PC-3 (cell line): ENCODE measurements at regions not wholly inside any gene's neighbourhood (a gene's known extent, or its start where the extent isn't known, plus 50 kb on each side); places are given as distances from the start of the nearest gene placed in this dataset.

Experiments
- ATAC-seq: fragments of 200-7000 bp; cut with Tn5 transposase; 2 replicates; pipeline ENCODE4 v1.9.1; 2020; ENCODE audit warnings: mild to moderate bottlenecking, moderate library complexity
- BruUV-seq: library from RNA; stranded (reverse); fragments of 400-500 nt; replicated peaks from 2 replicates; lab custom pipeline; 2021; lab: Mats Ljungman, UMichigan
- CTCF ChIA-PET: fragments of 300-600 bp; sonication (Branson Sonifier 250); formaldehyde crosslinking; loops from one replicate; lab custom pipeline; 2022; ENCODE audit warnings: antibody characterized with exemption; lab: Charles Lee
- POLR2A ChIA-PET: fragments of 300-600 bp; sonication (Branson Sonifier 250); formaldehyde crosslinking; loops from one replicate; lab custom pipeline; 2022; ENCODE audit warnings: antibody characterized with exemption; ENCODE audit not compliant: unreplicated experiment; lab: Charles Lee
- DNase-seq: peaks from one replicate; pipeline ENCODE4 v3.0.0-alpha.2; 2015
- H2AFZ ChIP-seq: fragments of 300-600 bp; sonication (generic); 2 replicates; pipeline ENCODE4 v1.6.0; 2016; ENCODE audit warnings: antibody characterized with exemption, low read length
- H3F3A ChIP-seq: fragments of 300-600 bp; sonication (generic); one replicate; pipeline ENCODE4 v1.6.0; 2017; ENCODE audit warnings: antibody characterized with exemption, low read length, control low read depth, mild to moderate bottlenecking; ENCODE audit not compliant: unreplicated experiment
- H3K27ac ChIP-seq: fragments of 300-600 bp; sonication (generic); 2 replicates; pipeline ENCODE4 v1.5.1; 2016; ENCODE audit warnings: mild to moderate bottlenecking, low read length
- H3K27me3 ChIP-seq: fragments of 300-600 bp; sonication (generic); 2 replicates; pipeline ENCODE4 v1.6.1; 2016; ENCODE audit warnings: low read length, mixed read lengths
- H3K36me3 ChIP-seq: fragments of 300-600 bp; sonication (generic); 2 replicates; pipeline ENCODE4 v1.6.1; 2016; ENCODE audit warnings: low read depth, mixed run types, low read length, mixed read lengths
- H3K4me1 ChIP-seq: fragments of 300-600 bp; sonication (generic); 2 replicates; pipeline ENCODE4 v1.5.1; 2016; ENCODE audit warnings: low read length; ENCODE audit not compliant: insufficient read depth
- H3K4me2 ChIP-seq: fragments of 300-600 bp; sonication (generic); 2 replicates; pipeline ENCODE4 v1.6.0; 2016; ENCODE audit warnings: low read length
- H3K4me3 ChIP-seq: fragments of 300-600 bp; sonication (generic); 2 replicates; pipeline ENCODE4 v1.5.1; 2016; ENCODE audit warnings: mild to moderate bottlenecking, low read length, mixed read lengths
- H3K79me2 ChIP-seq: fragments of 300-600 bp; sonication (generic); 2 replicates; pipeline ENCODE4 v1.6.1; 2017; ENCODE audit warnings: low read length, mixed read lengths
- H3K9ac ChIP-seq: fragments of 300-600 bp; sonication (generic); 2 replicates; pipeline ENCODE4 v1.6.0; 2016; ENCODE audit warnings: mild to moderate bottlenecking, low read length
- H3K9me2 ChIP-seq: fragments of 300-600 bp; sonication (generic); replicated peaks from 2 replicates; pipeline ENCODE4 v1.6.1; 2016; ENCODE audit warnings: mixed run types, low read length, mixed read lengths
- H3K9me3 ChIP-seq: fragments of 300-600 bp; sonication (generic); 2 replicates; pipeline ENCODE4 v1.6.1; 2016; ENCODE audit warnings: low read length, mixed read lengths
- H4K20me1 ChIP-seq: fragments of 300-600 bp; sonication (generic); 2 replicates; pipeline ENCODE4 v1.6.1; 2016; ENCODE audit warnings: low read length, mixed read lengths
- CTCF ChIP-seq: fragments of 300-600 bp; sonication (generic); conservative IDR thresholded peaks from 2 replicates; pipeline ENCODE4 v1.5.1; 2017; ENCODE audit warnings: antibody characterized with exemption, low read depth, mild to moderate bottlenecking, low read length
- EZH2 ChIP-seq: fragments of 300-600 bp; sonication (generic); IDR thresholded peaks from one replicate; pipeline ENCODE4 v1.6.1; 2017; ENCODE audit warnings: antibody characterized with exemption, mild to moderate bottlenecking, low read length; ENCODE audit not compliant: unreplicated experiment
- EZH2phosphoT487 ChIP-seq: fragments of 300-600 bp; sonication (generic); IDR thresholded peaks from 2 replicates; pipeline ENCODE4 v1.6.1; 2018; ENCODE audit warnings: mild to moderate bottlenecking, antibody characterized with exemption, low read length, borderline replicate concordance
- intact Hi-C: fragments of 100-400 bp; cut with micrococcal nuclease; formaldehyde crosslinking; loops from 2 replicates; pipeline ENCODE4 v1.9.0; 2023

GRCh38 chr3:159858650-159859049 lies 130.0 kb upstream of the IL12A start:
- peaks cover 57% of the 10 kb centered on the region for H3K79me2 ChIP-seq
- no peak overlapping the region for H2AFZ ChIP-seq
- TF ChIP-seq EZH2phosphoT487 (no peak), EZH2 (no peak), CTCF (no peak)
- intact Hi-C loops: no loop called here
- ATAC-seq: no peak
- no TSS peak for BruUV-seq
- no peaks in the 10 kb centered on the region for H4K20me1 ChIP-seq
- H3K27ac ChIP-seq: no peak overlapping the region
- H3K9me2 ChIP-seq: no peaks in the 10 kb centered on the region
- H3F3A ChIP-seq: no peaks in the 10 kb centered on the region
- no peaks in the 10 kb centered on the region for H3K27me3 ChIP-seq
- no peaks in the 10 kb centered on the region for H3K9me3 ChIP-seq
- no peaks in the 10 kb centered on the region for H3K36me3 ChIP-seq
- H3K4me3 ChIP-seq: no peak overlapping the region
- ChIA-PET POLR2A (no interaction called here), CTCF (no interaction called here)
- peaks cover 24% of the 10 kb centered on the region for H3K4me1 ChIP-seq
- no peak overlapping the region for H3K9ac ChIP-seq
- no peak for DNase-seq
- H3K4me2 ChIP-seq: no peak overlapping the region

- Histone ChIP-seq H3K4me2 (no peak overlapping the region), H3K79me2 (peaks cover 65% of the 10 kb centered on the region), H3K36me3 (no peaks in the 10 kb centered on the region), H3F3A (no peaks in the 10 kb centered on the region), H4K20me1 (no peaks in the 10 kb centered on the region), H3K9me2 (no peaks in the 10 kb centered on the region), H3K9ac (no peak overlapping the region), H3K9me3 (no peaks in the 10 kb centered on the region), H3K27ac (no peak overlapping the region), H2AFZ (no peak overlapping the region), H3K4me3 (no peak overlapping the region), H3K27me3 (no peaks in the 10 kb centered on the region), H3K4me1 (peaks cover 19% of the 10 kb centered on the region)
- ATAC-seq: no peak
- intact Hi-C loops: no loop called here
- no peak for DNase-seq
- ChIA-PET CTCF (no interaction called here), POLR2A (no interaction called here)
- BruUV-seq: no TSS peak
- TF ChIP-seq EZH2: no peak
- TF ChIP-seq CTCF: no peak
- no peak for TF ChIP-seq EZH2phosphoT487
Measured at GRCh38 chr3:159859424-159859823, 129.2 kb upstream of the IL12A start.

- H3K79me2 ChIP-seq: peaks cover 66% of the 10 kb centered on the region
- no TSS peak for BruUV-seq
- H3K4me2 ChIP-seq: no peak overlapping the region
Measured at GRCh38 chr3:159859836-159860235, 128.8 kb upstream of the IL12A start.

More at GRCh38 chr3:159859836-159860235, 128.8 kb upstream of the IL12A start:
- ATAC-seq (no peak), DNase-seq (no peak)
- TF ChIP-seq EZH2phosphoT487 (no peak), CTCF (no peak), EZH2 (no peak)
- no peak overlapping the region for H3K9ac ChIP-seq
- H3K4me3 ChIP-seq: no peak overlapping the region
- H3K4me1 ChIP-seq: peaks cover 20% of the 10 kb centered on the region
- no peaks in the 10 kb centered on the region for H3K36me3 ChIP-seq
- intact Hi-C loops: no loop called here
- no peaks in the 10 kb centered on the region for H3K9me2 ChIP-seq
- H4K20me1 ChIP-seq: no peaks in the 10 kb centered on the region
- ChIA-PET CTCF (no interaction called here), POLR2A (no interaction called here)
- no peaks in the 10 kb centered on the region for H3K27me3 ChIP-seq
- H3K9me3 ChIP-seq: no peaks in the 10 kb centered on the region
- H3K27ac ChIP-seq: no peak overlapping the region
- no peaks in the 10 kb centered on the region for H3F3A ChIP-seq
- H2AFZ ChIP-seq: no peak overlapping the region
